ENCODE measurements at regions not wholly inside any gene's neighbourhood (a gene's known extent, or its start where the extent isn't known, plus 50 kb on each side); places are given as distances from the start of the nearest gene placed in this dataset.

GRCh38 chr1:57857809-57858208 is 433.9 kb upstream of the DAB1 start:
- TF ChIP-seq, protein P1, sequence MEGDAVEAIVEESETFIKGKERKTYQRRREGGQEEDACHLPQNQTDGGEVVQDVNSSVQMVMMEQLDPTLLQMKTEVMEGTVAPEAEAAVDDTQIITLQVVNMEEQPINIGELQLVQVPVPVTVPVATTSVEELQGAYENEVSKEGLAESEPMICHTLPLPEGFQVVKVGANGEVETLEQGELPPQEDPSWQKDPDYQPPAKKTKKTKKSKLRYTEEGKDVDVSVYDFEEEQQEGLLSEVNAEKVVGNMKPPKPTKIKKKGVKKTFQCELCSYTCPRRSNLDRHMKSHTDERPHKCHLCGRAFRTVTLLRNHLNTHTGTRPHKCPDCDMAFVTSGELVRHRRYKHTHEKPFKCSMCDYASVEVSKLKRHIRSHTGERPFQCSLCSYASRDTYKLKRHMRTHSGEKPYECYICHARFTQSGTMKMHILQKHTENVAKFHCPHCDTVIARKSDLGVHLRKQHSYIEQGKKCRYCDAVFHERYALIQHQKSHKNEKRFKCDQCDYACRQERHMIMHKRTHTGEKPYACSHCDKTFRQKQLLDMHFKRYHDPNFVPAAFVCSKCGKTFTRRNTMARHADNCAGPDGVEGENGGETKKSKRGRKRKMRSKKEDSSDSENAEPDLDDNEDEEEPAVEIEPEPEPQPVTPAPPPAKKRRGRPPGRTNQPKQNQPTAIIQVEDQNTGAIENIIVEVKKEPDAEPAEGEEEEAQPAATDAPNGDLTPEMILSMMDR (IDR thresholded peaks at IDR 0.05), result no peak
- no peak for DNase-seq
- CTCF ChIA-PET, result no interaction called here
- Mint-ChIP-seq H3K27ac (no peak overlapping the region), H3K4me1 (ENCODE audit: low read depth) (no peaks in the 10 kb centered on the region), H3K9me3 (no peaks in the 10 kb centered on the region), H3K36me3 (ENCODE audit: low read depth) (no peaks in the 10 kb centered on the region), H3K4me3 (no peak overlapping the region), H3K27me3 (no peaks in the 10 kb centered on the region)
- POLR2A ChIA-PET, result no interaction called here
- no peak for ATAC-seq
- intact Hi-C loops (cut with micrococcal nuclease), result no loop called here

- ChIA-PET POLR2A (no interaction called here), CTCF (no interaction called here)
- no peak for DNase-seq
- Mint-ChIP-seq H3K36me3 (ENCODE audit: low read depth) (no peaks in the 10 kb centered on the region), H3K9me3 (no peaks in the 10 kb centered on the region), H3K27ac (no peak overlapping the region), H3K4me3 (no peak overlapping the region), H3K4me1 (ENCODE audit: low read depth) (no peaks in the 10 kb centered on the region), H3K27me3 (peaks cover 5% of the 10 kb centered on the region)
- intact Hi-C loops (cut with micrococcal nuclease), result no loop called here
- TF ChIP-seq, protein P1 (IDR thresholded peaks at IDR 0.05), result no peak
- ATAC-seq, result no peak
Observed at GRCh38 chr1:57854436-57854835, 430.6 kb upstream of the DAB1 start.

GRCh38 chr1:57850176-57850940 is 426.5 kb upstream of the DAB1 start:
- Mint-ChIP-seq H3K9me3 (no peaks in the 10 kb centered on the region), H3K27me3 (peaks cover 5% of the 10 kb centered on the region), H3K36me3 (ENCODE audit: low read depth) (no peaks in the 10 kb centered on the region), H3K4me3 (no peak overlapping the region), H3K4me1 (ENCODE audit: low read depth) (no peaks in the 10 kb centered on the region), H3K27ac (no peak overlapping the region)
- intact Hi-C loops (cut with micrococcal nuclease), result no loop called here
- no peak for ATAC-seq
- POLR2A ChIA-PET, result no interaction called here
- no peak for DNase-seq
- CTCF ChIA-PET, result no interaction called here
- TF ChIP-seq, protein P1 (IDR thresholded peaks at IDR 0.05), result no peak

GRCh38 chr1:57848406-57848805 is 424.5 kb upstream of the DAB1 start:
- no peak overlapping the region for H3K27ac Mint-ChIP-seq
- intact Hi-C loops (cut with micrococcal nuclease), result no loop called here
- ChIA-PET POLR2A (no interaction called here), CTCF (no interaction called here)
- H3K4me3 Mint-ChIP-seq, result no peak overlapping the region
- H3K36me3 Mint-ChIP-seq (ENCODE audit: low read depth), result no peaks in the 10 kb centered on the region
- TF ChIP-seq, protein P1 (IDR thresholded peaks at IDR 0.05), result no peak
- no peaks in the 10 kb centered on the region for H3K9me3 Mint-ChIP-seq
- no peaks in the 10 kb centered on the region for H3K4me1 Mint-ChIP-seq (ENCODE audit: low read depth)
- DNase-seq (no peak), ATAC-seq (no peak)
- H3K27me3 Mint-ChIP-seq, result peaks cover 5% of the 10 kb centered on the region

GRCh38 chr1:57845041-57845440 is 421.2 kb upstream of the DAB1 start:
- Mint-ChIP-seq H3K27me3 (no peaks in the 10 kb centered on the region), H3K4me1 (ENCODE audit: low read depth) (no peaks in the 10 kb centered on the region), H3K27ac (no peak overlapping the region), H3K9me3 (peaks cover 14% of the 10 kb centered on the region), H3K4me3 (no peak overlapping the region), H3K36me3 (ENCODE audit: low read depth) (no peaks in the 10 kb centered on the region)
- TF ChIP-seq, protein P1 (IDR thresholded peaks at IDR 0.05), result no peak
- intact Hi-C loops (cut with micrococcal nuclease), result no loop called here
- DNase-seq (no peak), ATAC-seq (no peak)
- ChIA-PET CTCF (no interaction called here), POLR2A (no interaction called here)
